ENCODE measurements at regions not wholly inside any gene's neighbourhood (a gene's known extent, or its start where the extent isn't known, plus 50 kb on each side); places are given as distances from the start of the nearest gene placed in this dataset.

- no peak for TF ChIP-seq USF1 (IDR thresholded peaks at IDR 0.05)
- no peak for TF ChIP-seq REST (IDR thresholded peaks at IDR 0.05; ENCODE audit: low read depth)
- no peak for TF ChIP-seq EP300 (IDR thresholded peaks at IDR 0.05; ENCODE audit: borderline replicate concordance)
- no peak for TF ChIP-seq TAF1 (IDR thresholded peaks at IDR 0.05; ENCODE audit: low read depth)
- TF ChIP-seq ZBTB7A (IDR thresholded peaks at IDR 0.05; ENCODE audit: low read depth) = no peak
- no peak for TF ChIP-seq MAX (IDR thresholded peaks at IDR 0.05)
- no peak for TF ChIP-seq NFIC (IDR thresholded peaks at IDR 0.05)
Measured at GRCh38 chr10:33802566-33802965, 468.1 kb upstream of the NRP1 start.
